ENCODE measurements at regions not wholly inside any gene's neighbourhood (a gene's known extent, or its start where the extent isn't known, plus 50 kb on each side); places are given as distances from the start of the nearest gene placed in this dataset.

DNA sequence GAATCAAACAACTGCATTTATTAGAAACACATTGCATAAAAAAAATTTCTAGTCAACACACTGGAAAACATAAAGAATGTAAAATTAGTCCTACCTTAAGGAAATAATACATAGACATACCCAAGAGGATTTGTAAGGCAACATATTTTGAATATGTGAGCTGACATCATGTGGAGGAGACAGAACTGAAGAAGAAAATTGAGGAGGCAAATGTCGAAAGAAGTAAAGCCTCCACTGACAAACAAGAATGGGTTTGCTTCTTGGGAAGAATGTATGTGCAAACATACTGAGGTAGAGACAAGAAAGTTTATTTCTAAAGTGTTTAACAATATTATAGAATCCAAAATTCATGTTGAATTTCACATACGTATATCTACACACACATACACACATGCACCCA is 363.0 kb upstream of the PDE4D start:
- TF ChIP-seq, protein P1, sequence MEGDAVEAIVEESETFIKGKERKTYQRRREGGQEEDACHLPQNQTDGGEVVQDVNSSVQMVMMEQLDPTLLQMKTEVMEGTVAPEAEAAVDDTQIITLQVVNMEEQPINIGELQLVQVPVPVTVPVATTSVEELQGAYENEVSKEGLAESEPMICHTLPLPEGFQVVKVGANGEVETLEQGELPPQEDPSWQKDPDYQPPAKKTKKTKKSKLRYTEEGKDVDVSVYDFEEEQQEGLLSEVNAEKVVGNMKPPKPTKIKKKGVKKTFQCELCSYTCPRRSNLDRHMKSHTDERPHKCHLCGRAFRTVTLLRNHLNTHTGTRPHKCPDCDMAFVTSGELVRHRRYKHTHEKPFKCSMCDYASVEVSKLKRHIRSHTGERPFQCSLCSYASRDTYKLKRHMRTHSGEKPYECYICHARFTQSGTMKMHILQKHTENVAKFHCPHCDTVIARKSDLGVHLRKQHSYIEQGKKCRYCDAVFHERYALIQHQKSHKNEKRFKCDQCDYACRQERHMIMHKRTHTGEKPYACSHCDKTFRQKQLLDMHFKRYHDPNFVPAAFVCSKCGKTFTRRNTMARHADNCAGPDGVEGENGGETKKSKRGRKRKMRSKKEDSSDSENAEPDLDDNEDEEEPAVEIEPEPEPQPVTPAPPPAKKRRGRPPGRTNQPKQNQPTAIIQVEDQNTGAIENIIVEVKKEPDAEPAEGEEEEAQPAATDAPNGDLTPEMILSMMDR (IDR thresholded peaks at IDR 0.05) = no peak
- TF ChIP-seq POLR2A (IDR thresholded peaks at IDR 0.05) = no peak
